Smooth muscle cell (in vitro differentiated cells): ENCODE measurements at regions not wholly inside any gene's neighbourhood (a gene's known extent, or its start where the extent isn't known, plus 50 kb on each side); places are given as distances from the start of the nearest gene placed in this dataset.
"Not testable (repeated sequence)": the region's sequence is repeated elsewhere in the genome, so short reads cannot be mapped to it uniquely, and the experiment has no call there.

Experiments used
- DNase-seq: peaks from one replicate; lab custom pipeline; 2025; ENCODE audit not compliant: unreplicated experiment; lab: John Stamatoyannopoulos, UW
- H2AFZ ChIP-seq: fragments of 200-600 bp; sonication (generic); 2 replicates; pipeline ENCODE4 v1.6.0; 2016; ENCODE audit warnings: antibody characterized with exemption, low read depth, mild to moderate bottlenecking
- H3F3A ChIP-seq: fragments of 200-600 bp; sonication (generic); 2 replicates; pipeline ENCODE4 v1.6.0; 2017; ENCODE audit warnings: antibody characterized with exemption, low read depth
- H3K27ac ChIP-seq: fragments of 200-600 bp; sonication (generic); 2 replicates; pipeline ENCODE4 v1.5.1; 2016; ENCODE audit warnings: low read depth, mild to moderate bottlenecking
- H3K27me3 ChIP-seq: fragments of 200-600 bp; sonication (generic); 2 replicates; pipeline ENCODE4 v1.6.1; 2016; ENCODE audit warnings: low read depth, mild to moderate bottlenecking
- H3K36me3 ChIP-seq: fragments of 200-600 bp; sonication (generic); 2 replicates; pipeline ENCODE4 v1.5.1; 2016; ENCODE audit warnings: low read depth
- H3K4me1 ChIP-seq: fragments of 200-600 bp; sonication (generic); 2 replicates; pipeline ENCODE4 v1.5.1; 2016; ENCODE audit warnings: low read depth
- H3K4me2 ChIP-seq: fragments of 200-600 bp; sonication (generic); 2 replicates; pipeline ENCODE4 v1.6.0; 2016; ENCODE audit warnings: mild to moderate bottlenecking
- H3K4me3 ChIP-seq: fragments of 200-600 bp; sonication (generic); 2 replicates; pipeline ENCODE4 v1.5.1; 2016; ENCODE audit warnings: mild to moderate bottlenecking
- H3K79me2 ChIP-seq: fragments of 200-600 bp; sonication (generic); 2 replicates; pipeline ENCODE4 v1.6.0; 2016; ENCODE audit warnings: low read depth, mild to moderate bottlenecking
- H3K9ac ChIP-seq: fragments of 200-600 bp; sonication (generic); 2 replicates; pipeline ENCODE4 v1.6.0; 2016; ENCODE audit warnings: low read depth
- H3K9me3 ChIP-seq: fragments of 200-600 bp; sonication (generic); replicated peaks from 2 replicates; pipeline ENCODE4 v1.5.1; 2016; ENCODE audit warnings: low read depth
- H4K20me1 ChIP-seq: fragments of 200-600 bp; sonication (generic); 2 replicates; pipeline ENCODE4 v1.6.0; 2016; ENCODE audit warnings: low read depth
- WGBS: methylation state at CpG from one replicate; pipeline ENCODE4 v1.1.7; 2016; ENCODE audit warnings: low lambda C conversion rate; 5-methylcytosine and 5-hydroxymethylcytosine counted together
- TF ChIP-seq, protein P1 (sequence below): fragments of 200-600 bp; sonication (generic); IDR thresholded peaks from 2 replicates; pipeline ENCODE4 v1.5.1; 2017; ENCODE audit warnings: borderline replicate concordance, mild to moderate bottlenecking, antibody characterized with exemption; ENCODE audit not compliant: insufficient read depth, poor library complexity, severe bottlenecking

DNA sequence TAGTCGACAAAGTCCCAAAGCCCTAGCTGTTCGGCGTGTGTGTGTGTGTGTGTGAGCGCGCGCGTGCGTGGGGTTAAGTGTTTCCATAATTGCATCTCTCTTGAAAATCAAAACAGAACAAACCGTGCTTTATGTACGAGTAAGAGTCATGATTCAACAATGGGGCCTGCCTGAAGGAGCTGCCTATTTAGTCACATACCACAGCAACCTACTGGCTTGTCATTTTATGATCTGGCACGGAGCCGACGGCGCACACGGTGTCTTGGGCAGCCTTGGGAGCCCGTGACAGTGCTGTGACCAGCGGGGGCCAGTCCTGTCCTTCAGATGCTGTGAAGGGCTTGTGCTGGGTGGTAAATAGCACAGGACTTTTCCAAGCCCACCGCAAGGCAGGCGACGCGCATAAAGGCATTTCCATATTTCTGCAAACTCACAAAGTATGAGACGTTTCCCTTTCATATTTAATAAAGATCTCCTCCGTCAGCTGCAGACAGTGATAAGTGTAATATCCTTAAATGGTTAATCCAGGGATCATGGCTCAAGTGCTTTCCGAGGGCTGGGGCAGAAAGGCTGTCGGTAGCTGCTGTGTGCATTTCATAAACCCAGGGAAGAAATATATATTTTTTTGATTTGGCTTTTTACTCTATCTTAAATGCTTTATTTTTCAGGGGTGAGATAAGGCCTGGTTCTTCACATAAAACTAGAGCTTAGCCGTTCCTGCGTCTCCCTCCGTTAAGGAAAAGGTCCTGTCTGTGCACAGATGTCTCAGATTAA, 270.2 kb upstream of the IRX1 start:
- no peak overlapping the region for H3K4me3 ChIP-seq
- H3K36me3 ChIP-seq = no peaks in the 10 kb centered on the region
- H3K27ac ChIP-seq = peak overlapping the region; percentile 7
- no peaks in the 10 kb centered on the region for H4K20me1 ChIP-seq
- H3K4me1 ChIP-seq = no peaks in the 10 kb centered on the region
- H2AFZ ChIP-seq = no peak overlapping the region
- H3K9me3 ChIP-seq = no peaks in the 10 kb centered on the region
- DNase-seq = no peak
- H3K4me2 ChIP-seq = peak overlapping the region; percentile 48
- no peaks in the 10 kb centered on the region for H3K27me3 ChIP-seq
- H3K79me2 ChIP-seq = no peaks in the 10 kb centered on the region
- peak overlapping the region; percentile 11 for H3K9ac ChIP-seq
- 67% methylated on average over 28 of the region's 28 CpGs for WGBS
- peaks cover 7% of the 10 kb centered on the region for H3F3A ChIP-seq
- TF ChIP-seq, protein P1, sequence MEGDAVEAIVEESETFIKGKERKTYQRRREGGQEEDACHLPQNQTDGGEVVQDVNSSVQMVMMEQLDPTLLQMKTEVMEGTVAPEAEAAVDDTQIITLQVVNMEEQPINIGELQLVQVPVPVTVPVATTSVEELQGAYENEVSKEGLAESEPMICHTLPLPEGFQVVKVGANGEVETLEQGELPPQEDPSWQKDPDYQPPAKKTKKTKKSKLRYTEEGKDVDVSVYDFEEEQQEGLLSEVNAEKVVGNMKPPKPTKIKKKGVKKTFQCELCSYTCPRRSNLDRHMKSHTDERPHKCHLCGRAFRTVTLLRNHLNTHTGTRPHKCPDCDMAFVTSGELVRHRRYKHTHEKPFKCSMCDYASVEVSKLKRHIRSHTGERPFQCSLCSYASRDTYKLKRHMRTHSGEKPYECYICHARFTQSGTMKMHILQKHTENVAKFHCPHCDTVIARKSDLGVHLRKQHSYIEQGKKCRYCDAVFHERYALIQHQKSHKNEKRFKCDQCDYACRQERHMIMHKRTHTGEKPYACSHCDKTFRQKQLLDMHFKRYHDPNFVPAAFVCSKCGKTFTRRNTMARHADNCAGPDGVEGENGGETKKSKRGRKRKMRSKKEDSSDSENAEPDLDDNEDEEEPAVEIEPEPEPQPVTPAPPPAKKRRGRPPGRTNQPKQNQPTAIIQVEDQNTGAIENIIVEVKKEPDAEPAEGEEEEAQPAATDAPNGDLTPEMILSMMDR = no peak

DNA sequence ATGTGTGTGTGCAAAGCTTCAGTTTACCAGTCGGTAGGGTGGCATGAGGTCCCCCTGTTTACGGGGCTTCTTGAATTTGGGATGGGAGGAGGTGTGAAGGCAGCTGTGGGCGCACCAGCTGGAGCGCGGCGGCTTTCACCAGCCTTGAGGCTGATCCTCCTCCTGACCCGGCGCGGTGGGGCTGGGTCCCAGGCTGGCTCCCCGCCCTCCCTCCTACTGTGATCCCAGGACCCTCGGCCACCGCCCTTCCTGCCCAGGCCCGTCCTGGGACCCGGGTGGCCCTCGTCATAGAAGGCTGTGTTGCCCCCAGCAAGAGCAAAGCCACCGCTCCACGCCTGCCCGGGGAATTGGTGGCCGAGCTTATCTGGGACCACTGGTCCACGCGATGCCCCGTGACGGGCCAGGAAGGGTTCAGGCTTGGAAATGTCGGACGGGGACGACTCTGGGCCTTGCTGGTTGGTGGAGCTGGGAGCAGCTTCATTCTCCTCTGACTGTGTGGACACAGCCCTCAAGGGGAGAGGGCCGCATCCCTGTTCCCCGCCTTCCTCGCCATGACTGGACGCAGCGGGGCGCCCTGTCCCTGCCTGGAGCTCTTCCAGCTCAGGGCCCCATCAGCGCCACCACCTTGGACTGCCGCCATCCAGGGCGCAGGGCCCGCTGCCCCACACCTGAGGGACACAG, 271.1 kb upstream of the IRX1 start:
- Histone ChIP-seq H3K4me3 (no peak overlapping the region), H3K4me2 (peak overlapping the region; percentile 48), H3F3A (peaks cover 7% of the 10 kb centered on the region), H3K27me3 (no peaks in the 10 kb centered on the region), H3K27ac (no peak overlapping the region), H3K79me2 (no peaks in the 10 kb centered on the region), H3K36me3 (no peaks in the 10 kb centered on the region), H3K4me1 (no peaks in the 10 kb centered on the region), H4K20me1 (no peaks in the 10 kb centered on the region), H2AFZ (no peak overlapping the region), H3K9me3 (no peaks in the 10 kb centered on the region), H3K9ac (no peak overlapping the region)
- WGBS = 97% methylated on average over 30 of the region's 36 CpGs
- DNase-seq = no peak
- TF ChIP-seq, protein P1 = no peak

DNA sequence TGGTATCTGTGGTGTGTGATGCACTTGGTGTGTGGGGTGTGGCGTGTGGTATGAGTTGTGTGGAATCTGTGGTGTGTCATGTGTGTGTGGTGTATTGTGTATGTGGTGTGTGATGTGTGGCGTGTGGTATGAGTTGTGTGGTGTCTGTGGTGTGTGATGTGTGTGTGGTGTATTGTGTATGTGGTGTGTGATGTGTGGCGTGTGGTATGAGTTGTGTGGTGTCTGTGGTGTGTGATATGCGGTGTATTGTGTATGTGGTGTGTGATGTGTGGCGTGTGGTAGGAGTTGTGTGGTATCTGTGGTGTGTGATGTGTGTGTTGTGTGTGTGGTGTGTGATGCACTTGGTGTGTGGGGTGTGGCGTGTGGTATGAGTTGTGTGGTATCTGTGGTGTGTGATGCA, 271.7 kb upstream of the IRX1 start:
- H3K4me2 ChIP-seq, H3K27ac ChIP-seq, H3K27me3 ChIP-seq, H3K9ac ChIP-seq, H4K20me1 ChIP-seq, H2AFZ ChIP-seq, H3K36me3 ChIP-seq, DNase-seq, H3K4me3 ChIP-seq, H3K79me2 ChIP-seq, H3K4me1 ChIP-seq, H3K9me3 ChIP-seq, H3F3A ChIP-seq: not testable (repeated sequence)
- 93% methylated on average over 6 of the region's 6 CpGs for WGBS

DNA sequence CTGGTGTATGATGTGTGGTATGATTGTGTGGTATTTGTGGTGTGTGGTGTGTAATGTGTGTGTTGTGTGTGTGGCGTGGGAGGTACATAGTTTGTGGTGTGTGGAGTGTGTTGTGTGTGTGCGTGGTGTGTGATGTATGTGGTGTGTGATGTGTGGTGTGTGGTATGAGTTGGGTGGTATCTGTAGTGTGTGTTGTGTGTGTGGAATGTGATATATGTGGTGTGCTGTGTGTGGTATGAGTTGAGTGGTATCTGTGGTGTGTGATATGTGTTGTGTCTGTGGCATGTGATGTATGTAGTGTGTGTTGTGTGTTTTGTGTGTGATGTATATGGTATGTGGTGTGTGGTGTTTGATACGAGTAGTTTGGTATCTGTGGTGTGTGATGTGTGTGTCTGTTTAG, 272.5 kb upstream of the IRX1 start:
- no peak overlapping the region for H2AFZ ChIP-seq
- H4K20me1 ChIP-seq = no peaks in the 10 kb centered on the region
- H3K79me2 ChIP-seq = no peaks in the 10 kb centered on the region
- H3K4me1 ChIP-seq = no peaks in the 10 kb centered on the region
- 94% methylated on average over 3 of the region's 3 CpGs for WGBS
- no peak overlapping the region for H3K9ac ChIP-seq
- H3K4me2 ChIP-seq = no peak overlapping the region
- no peak overlapping the region for H3K27ac ChIP-seq
- no peaks in the 10 kb centered on the region for H3K36me3 ChIP-seq
- TF ChIP-seq, protein P1 = no peak
- H3K27me3 ChIP-seq = no peaks in the 10 kb centered on the region
- no peaks in the 10 kb centered on the region for H3K9me3 ChIP-seq
- DNase-seq = no peak
- peaks cover 7% of the 10 kb centered on the region for H3F3A ChIP-seq
- no peak overlapping the region for H3K4me3 ChIP-seq
